Gastroesophageal sphincter (tissue), 4 donors: ENCODE measurements at regions not wholly inside any gene's neighbourhood (a gene's known extent, or its start where the extent isn't known, plus 50 kb on each side); places are given as distances from the start of the nearest gene placed in this dataset.
A peak's percentile ranks its signal among the peaks of the same experiment; 100 is the strongest.
"Not testable (repeated sequence)": the region's sequence is repeated elsewhere in the genome, so short reads cannot be mapped to it uniquely, and the experiment has no call there.

ENCODE experiments used
- ATAC-seq: fragments of 150-250 bp; one replicate; pipeline ENCODE4 v1.9.1; 2016; ENCODE audit warnings: mild to moderate bottlenecking, moderate library complexity
- H3K27ac ChIP-seq, 4 donors: fragments of 200-600 bp; sonication (generic) in 3 of 4; 1 replicate in 3 of 4; 2 replicates in 1 of 4; pipeline ENCODE4 v1.5.1; 2016 to 2019
- H3K27me3 ChIP-seq: fragments of 200-600 bp; sonication (generic); one replicate; pipeline ENCODE4 v1.5.1; 2019
- H3K36me3 ChIP-seq, 2 donors: fragments of 200-600 bp; sonication (generic); one replicate each; pipeline ENCODE4 v1.5.1; 2019; ENCODE audit warnings: control low read depth in 1 of 2
- H3K4me1 ChIP-seq, 3 donors: fragments of 200-600 bp; sonication (generic); 1 replicate in 2 of 3; 2 replicates in 1 of 3; pipeline ENCODE4 v1.5.1; 2016 to 2019; ENCODE audit warnings: control low read depth in 2 of 3
- H3K4me3 ChIP-seq, 2 donors: fragments of 200-600 bp; sonication (generic); one replicate each; pipeline ENCODE4 v1.5.1; 2019; ENCODE audit warnings: mild to moderate bottlenecking in 1 of 2, moderate library complexity in 1 of 2
- H3K9me3 ChIP-seq, 3 donors: fragments of 200-600 bp; sonication (generic); one replicate each; pipeline ENCODE4 v1.5.1; 2017 to 2019; ENCODE audit warnings: control low read depth in 2 of 3
- CTCF ChIP-seq, 4 experiments: fragments of 200-600 bp in 2 of 4; fragments of 450-650 bp in 2 of 4; sonication (generic) in 1 of 4; IDR thresholded peaks; one replicate each; pipeline ENCODE4 v1.5.1; 2017 to 2019; ENCODE audit warnings: antibody characterized with exemption in 4 of 4, mild to moderate bottlenecking in 2 of 4, moderate library complexity in 2 of 4
- EP300 ChIP-seq: sonication (generic); formaldehyde crosslinking; IDR thresholded peaks from one replicate; pipeline ENCODE4 v1.6.1; 2017; ENCODE audit warnings: antibody characterized with exemption, mild to moderate bottlenecking
- POLR2A ChIP-seq, 2 donors: fragments of 450-650 bp; IDR thresholded peaks; one replicate each; pipeline ENCODE4 v1.6.1; 2017; ENCODE audit warnings: antibody characterized with exemption in 2 of 2, mild to moderate bottlenecking in 2 of 2, moderate library complexity in 1 of 2
- POLR2AphosphoS5 ChIP-seq: sonication (generic); formaldehyde crosslinking; IDR thresholded peaks from one replicate; pipeline ENCODE4 v1.6.1; 2017; ENCODE audit warnings: antibody characterized with exemption
- WGBS, 2 donors: methylation state at CpG; one replicate each; pipeline ENCODE4 v1.1.5; 2018; ENCODE audit warnings: low coverage in 1 of 2; 5-methylcytosine and 5-hydroxymethylcytosine counted together

GRCh38 chr10:78231939-78232338, 198.3 kb downstream of the RPS24 start:
- H3K27ac ChIP-seq: peak overlapping the region in 1 of 4 donors; percentile 21
- no peaks in the 10 kb centered on the region for H3K9me3 ChIP-seq
- 39 to 40% methylated on average over 4 of the region's 4 CpGs for WGBS, 2 donors
- TF ChIP-seq POLR2AphosphoS5 (peak; percentile 24), POLR2A (IDR thresholded peaks at IDR 0.05) (no peak), CTCF (IDR thresholded peaks at IDR 0.05) (peak in 3 of 4 experiments; percentile 43 to 61 (median 57)), EP300 (no peak)
- peaks cover 0 to 11% (median 0%) of the 10 kb centered on the region in 3 donors for H3K4me1 ChIP-seq
- peak; percentile 50 for ATAC-seq
- H3K36me3 ChIP-seq: no peaks in the 10 kb centered on the region
- H3K4me3 ChIP-seq: no peak overlapping the region
- H3K27me3 ChIP-seq: no peaks in the 10 kb centered on the region

GRCh38 chr10:78236416-78237015, 202.9 kb downstream of the RPS24 start:
- no peak for ATAC-seq
- Histone ChIP-seq H3K4me3 (no peak overlapping the region), H3K4me1 (peaks cover 0 to 10% (median 0%) of the 10 kb centered on the region in 3 donors), H3K27me3 (no peaks in the 10 kb centered on the region), H3K27ac (no peak overlapping the region), H3K36me3 (no peaks in the 10 kb centered on the region), H3K9me3 (no peaks in the 10 kb centered on the region)
- WGBS, 2 donors: 81 to 90% methylated on average over 3 to 6 of the region's 7 CpGs
- TF ChIP-seq CTCF (IDR thresholded peaks at IDR 0.05) (no peak), EP300 (no peak), POLR2A (IDR thresholded peaks at IDR 0.05) (no peak), POLR2AphosphoS5 (no peak)

GRCh38 chr10:78237951-78238350, 204.3 kb downstream of the RPS24 start:
- H3K27ac ChIP-seq, H3K27me3 ChIP-seq, H3K4me1 ChIP-seq, H3K9me3 ChIP-seq, ATAC-seq, H3K36me3 ChIP-seq, H3K4me3 ChIP-seq: not testable (repeated sequence)
- WGBS, 2 donors: 70 to 100% methylated on average over 1 to 5 of the region's 5 CpGs

GRCh38 chr10:78247266-78247665, 213.6 kb downstream of the RPS24 start:
- Histone ChIP-seq H3K9me3 (no peaks in the 10 kb centered on the region), H3K27me3 (no peaks in the 10 kb centered on the region), H3K27ac (no peak overlapping the region), H3K4me3 (no peak overlapping the region), H3K36me3 (no peaks in the 10 kb centered on the region), H3K4me1 (peaks cover 0 to 16% (median 4%) of the 10 kb centered on the region in 3 donors)
- TF ChIP-seq EP300 (no peak), POLR2AphosphoS5 (no peak), POLR2A (IDR thresholded peaks at IDR 0.05) (no peak), CTCF (IDR thresholded peaks at IDR 0.05) (no peak)
- 95 to 100% methylated on average over 1 to 2 of the region's 2 CpGs for WGBS, 2 donors
- no peak for ATAC-seq

- TF ChIP-seq CTCF (IDR thresholded peaks at IDR 0.05) (no peak), EP300 (no peak), POLR2A (IDR thresholded peaks at IDR 0.05) (no peak), POLR2AphosphoS5 (no peak)
- H3K27me3 ChIP-seq: no peaks in the 10 kb centered on the region
- H3K36me3 ChIP-seq: no peaks in the 10 kb centered on the region
- H3K4me1 ChIP-seq: peaks cover 0 to 16% (median 4%) of the 10 kb centered on the region in 3 donors
- no peak overlapping the region for H3K4me3 ChIP-seq
- WGBS, 2 donors: 100% methylated on average over 1 of the region's 1 CpG; no CpG with 5 or more reads in 1 of the 2 donors
- peak overlapping the region in 3 of 4 donors; percentile 66 to 71 (median 67) for H3K27ac ChIP-seq
- H3K9me3 ChIP-seq: no peaks in the 10 kb centered on the region
- ATAC-seq: no peak
These were observed 214.2 kb downstream of the RPS24 start for GRCh38 chr10:78247821-78248220.
